ENCODE measurements at regions not wholly inside any gene's neighbourhood (a gene's known extent, or its start where the extent isn't known, plus 50 kb on each side); places are given as distances from the start of the nearest gene placed in this dataset.
"Not testable (repeated sequence)": the region's sequence is repeated elsewhere in the genome, so short reads cannot be mapped to it uniquely, and the experiment has no call there.

DNA sequence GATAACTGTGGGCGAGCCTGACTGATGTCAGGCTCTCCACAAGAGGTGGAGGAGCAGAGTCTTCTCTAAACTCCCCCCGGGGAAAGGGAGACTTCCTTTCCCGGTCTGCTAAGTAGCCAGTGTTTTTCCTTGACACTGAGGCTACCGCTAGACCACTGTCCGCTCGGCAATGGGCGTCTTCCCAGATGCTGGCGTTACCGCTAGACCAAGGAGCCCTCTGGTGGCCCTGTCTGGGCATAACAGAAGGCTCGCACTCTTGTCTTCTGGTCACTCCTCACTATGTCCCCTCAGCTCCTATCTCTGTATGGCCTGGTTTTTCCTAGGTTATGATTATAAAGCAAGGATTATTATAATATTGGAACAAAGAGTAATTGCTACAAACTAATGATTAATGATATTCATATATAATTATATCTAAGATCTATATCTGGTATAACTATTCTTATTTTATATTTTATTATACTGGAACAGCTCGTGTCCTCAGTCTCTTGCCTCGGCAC lies 278.7 kb downstream of the CAAP1 start:
- TF ChIP-seq, protein P1, sequence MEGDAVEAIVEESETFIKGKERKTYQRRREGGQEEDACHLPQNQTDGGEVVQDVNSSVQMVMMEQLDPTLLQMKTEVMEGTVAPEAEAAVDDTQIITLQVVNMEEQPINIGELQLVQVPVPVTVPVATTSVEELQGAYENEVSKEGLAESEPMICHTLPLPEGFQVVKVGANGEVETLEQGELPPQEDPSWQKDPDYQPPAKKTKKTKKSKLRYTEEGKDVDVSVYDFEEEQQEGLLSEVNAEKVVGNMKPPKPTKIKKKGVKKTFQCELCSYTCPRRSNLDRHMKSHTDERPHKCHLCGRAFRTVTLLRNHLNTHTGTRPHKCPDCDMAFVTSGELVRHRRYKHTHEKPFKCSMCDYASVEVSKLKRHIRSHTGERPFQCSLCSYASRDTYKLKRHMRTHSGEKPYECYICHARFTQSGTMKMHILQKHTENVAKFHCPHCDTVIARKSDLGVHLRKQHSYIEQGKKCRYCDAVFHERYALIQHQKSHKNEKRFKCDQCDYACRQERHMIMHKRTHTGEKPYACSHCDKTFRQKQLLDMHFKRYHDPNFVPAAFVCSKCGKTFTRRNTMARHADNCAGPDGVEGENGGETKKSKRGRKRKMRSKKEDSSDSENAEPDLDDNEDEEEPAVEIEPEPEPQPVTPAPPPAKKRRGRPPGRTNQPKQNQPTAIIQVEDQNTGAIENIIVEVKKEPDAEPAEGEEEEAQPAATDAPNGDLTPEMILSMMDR (IDR thresholded peaks at IDR 0.05), result peak; percentile 71
- TF ChIP-seq NR2C2 (CRISPR knock-in tag; IDR thresholded peaks at IDR 0.05); ATF3 (CRISPR knock-in tag; conservative IDR thresholded peaks at IDR 0.05); ZNF512 (CRISPR knock-in tag; IDR thresholded peaks at IDR 0.05; ENCODE audit: borderline replicate concordance); E2F4 (CRISPR knock-in tag; IDR thresholded peaks at IDR 0.05; ENCODE audit: borderline replicate concordance, low read depth); RELA (CRISPR knock-in tag; IDR thresholded peaks at IDR 0.05; ENCODE audit: borderline replicate concordance); USF1 (CRISPR knock-in tag; IDR thresholded peaks at IDR 0.05); ZNF121 (CRISPR knock-in tag; IDR thresholded peaks at IDR 0.05); FOXK1 (CRISPR knock-in tag; IDR thresholded peaks at IDR 0.05): not testable (repeated sequence)
- TF ChIP-seq, protein P2, sequence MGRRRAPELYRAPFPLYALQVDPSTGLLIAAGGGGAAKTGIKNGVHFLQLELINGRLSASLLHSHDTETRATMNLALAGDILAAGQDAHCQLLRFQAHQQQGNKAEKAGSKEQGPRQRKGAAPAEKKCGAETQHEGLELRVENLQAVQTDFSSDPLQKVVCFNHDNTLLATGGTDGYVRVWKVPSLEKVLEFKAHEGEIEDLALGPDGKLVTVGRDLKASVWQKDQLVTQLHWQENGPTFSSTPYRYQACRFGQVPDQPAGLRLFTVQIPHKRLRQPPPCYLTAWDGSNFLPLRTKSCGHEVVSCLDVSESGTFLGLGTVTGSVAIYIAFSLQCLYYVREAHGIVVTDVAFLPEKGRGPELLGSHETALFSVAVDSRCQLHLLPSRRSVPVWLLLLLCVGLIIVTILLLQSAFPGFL (CRISPR knock-in tag; IDR thresholded peaks at IDR 0.05; ENCODE audit: borderline replicate concordance), result not testable (repeated sequence)
- TF ChIP-seq, protein P3, sequence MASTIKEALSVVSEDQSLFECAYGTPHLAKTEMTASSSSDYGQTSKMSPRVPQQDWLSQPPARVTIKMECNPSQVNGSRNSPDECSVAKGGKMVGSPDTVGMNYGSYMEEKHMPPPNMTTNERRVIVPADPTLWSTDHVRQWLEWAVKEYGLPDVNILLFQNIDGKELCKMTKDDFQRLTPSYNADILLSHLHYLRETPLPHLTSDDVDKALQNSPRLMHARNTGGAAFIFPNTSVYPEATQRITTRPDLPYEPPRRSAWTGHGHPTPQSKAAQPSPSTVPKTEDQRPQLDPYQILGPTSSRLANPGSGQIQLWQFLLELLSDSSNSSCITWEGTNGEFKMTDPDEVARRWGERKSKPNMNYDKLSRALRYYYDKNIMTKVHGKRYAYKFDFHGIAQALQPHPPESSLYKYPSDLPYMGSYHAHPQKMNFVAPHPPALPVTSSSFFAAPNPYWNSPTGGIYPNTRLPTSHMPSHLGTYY (CRISPR knock-in tag; IDR thresholded peaks at IDR 0.05), result not testable (repeated sequence)
